HL-60 (cell line): ENCODE measurements at regions not wholly inside any gene's neighbourhood (a gene's known extent, or its start where the extent isn't known, plus 50 kb on each side); places are given as distances from the start of the nearest gene placed in this dataset.

Experiments used
- DNase-seq, 2 experiments: peaks; one replicate each; pipeline ENCODE4 v3.0.0-alpha.2; 2010 to 2020; ENCODE audit warnings: low read depth in 1 of 2, low spot score in 1 of 2
- H3K27ac ChIP-seq: fragments of 250-450 bp; sonication (Bioruptor Pico); replicated peaks from 2 replicates; pipeline ENCODE4 v1.5.1; 2020; ENCODE audit warnings: mild to moderate bottlenecking, moderate library complexity
- H3K27me3 ChIP-seq: fragments of 250-450 bp; sonication (Bioruptor Pico); 2 replicates; pipeline ENCODE4 v1.5.1; 2021; ENCODE audit warnings: mild to moderate bottlenecking, moderate library complexity; ENCODE audit not compliant: insufficient read depth, poor library complexity, severe bottlenecking
- H3K4me3 ChIP-seq: replicated peaks from 2 replicates; pipeline ENCODE4 v1.5.1; 2011; ENCODE audit warnings: mild to moderate bottlenecking, control low read depth, low read length; ENCODE audit not compliant: insufficient read depth
- CTCF ChIP-seq: IDR thresholded peaks from one replicate; pipeline ENCODE4 v1.5.1; 2011; ENCODE audit warnings: low read length, control low read depth, inconsistent platforms; ENCODE audit not compliant: insufficient read depth
- GABPA ChIP-seq: IDR thresholded peaks from 2 replicates; pipeline ENCODE4 v1.6.1; 2012; ENCODE audit warnings: low read depth
- POLR2AphosphoS5 ChIP-seq: IDR thresholded peaks from 2 replicates; pipeline ENCODE4 v1.6.1; 2012; ENCODE audit warnings: low read depth
- SPI1 ChIP-seq: IDR thresholded peaks from 2 replicates; pipeline ENCODE4 v1.6.1; 2012; ENCODE audit warnings: low read depth, mild to moderate bottlenecking, borderline replicate concordance
- TF ChIP-seq, protein P1 (sequence below): IDR thresholded peaks from 2 replicates; pipeline ENCODE4 v1.6.1; 2012; ENCODE audit warnings: low read depth; ENCODE audit not compliant: insufficient replicate concordance

- H3K27me3 ChIP-seq = peaks cover 3% of the 10 kb centered on the region
- TF ChIP-seq, protein P1, sequence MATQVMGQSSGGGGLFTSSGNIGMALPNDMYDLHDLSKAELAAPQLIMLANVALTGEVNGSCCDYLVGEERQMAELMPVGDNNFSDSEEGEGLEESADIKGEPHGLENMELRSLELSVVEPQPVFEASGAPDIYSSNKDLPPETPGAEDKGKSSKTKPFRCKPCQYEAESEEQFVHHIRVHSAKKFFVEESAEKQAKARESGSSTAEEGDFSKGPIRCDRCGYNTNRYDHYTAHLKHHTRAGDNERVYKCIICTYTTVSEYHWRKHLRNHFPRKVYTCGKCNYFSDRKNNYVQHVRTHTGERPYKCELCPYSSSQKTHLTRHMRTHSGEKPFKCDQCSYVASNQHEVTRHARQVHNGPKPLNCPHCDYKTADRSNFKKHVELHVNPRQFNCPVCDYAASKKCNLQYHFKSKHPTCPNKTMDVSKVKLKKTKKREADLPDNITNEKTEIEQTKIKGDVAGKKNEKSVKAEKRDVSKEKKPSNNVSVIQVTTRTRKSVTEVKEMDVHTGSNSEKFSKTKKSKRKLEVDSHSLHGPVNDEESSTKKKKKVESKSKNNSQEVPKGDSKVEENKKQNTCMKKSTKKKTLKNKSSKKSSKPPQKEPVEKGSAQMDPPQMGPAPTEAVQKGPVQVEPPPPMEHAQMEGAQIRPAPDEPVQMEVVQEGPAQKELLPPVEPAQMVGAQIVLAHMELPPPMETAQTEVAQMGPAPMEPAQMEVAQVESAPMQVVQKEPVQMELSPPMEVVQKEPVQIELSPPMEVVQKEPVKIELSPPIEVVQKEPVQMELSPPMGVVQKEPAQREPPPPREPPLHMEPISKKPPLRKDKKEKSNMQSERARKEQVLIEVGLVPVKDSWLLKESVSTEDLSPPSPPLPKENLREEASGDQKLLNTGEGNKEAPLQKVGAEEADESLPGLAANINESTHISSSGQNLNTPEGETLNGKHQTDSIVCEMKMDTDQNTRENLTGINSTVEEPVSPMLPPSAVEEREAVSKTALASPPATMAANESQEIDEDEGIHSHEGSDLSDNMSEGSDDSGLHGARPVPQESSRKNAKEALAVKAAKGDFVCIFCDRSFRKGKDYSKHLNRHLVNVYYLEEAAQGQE = no peak
- TF ChIP-seq GABPA (no peak), CTCF (no peak), SPI1 (no peak), POLR2AphosphoS5 (no peak)
- DNase-seq = no peak
- no peak overlapping the region for H3K27ac ChIP-seq
- H3K4me3 ChIP-seq = no peak overlapping the region
These were observed 126.0 kb upstream of the SDK2 start for GRCh38 chr17:73770115-73770848.

DNA sequence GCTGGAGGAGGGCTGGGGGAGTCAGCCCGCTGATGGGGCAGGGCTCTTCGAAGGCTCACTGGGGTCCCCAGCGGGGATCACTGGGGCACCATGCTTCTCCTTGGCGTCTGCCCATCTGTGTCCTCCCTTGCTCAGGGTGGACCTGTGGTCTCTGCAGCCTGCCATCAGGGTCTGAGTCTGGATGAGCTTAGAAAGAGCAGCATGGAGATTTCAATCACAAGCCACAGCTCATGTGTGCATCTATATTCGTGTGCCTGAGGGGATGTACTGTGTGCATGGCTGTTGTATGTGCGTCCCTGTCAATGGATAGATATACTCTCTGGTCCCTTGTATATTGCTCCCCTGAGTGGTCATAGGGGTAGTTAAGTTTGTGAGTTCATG lies 126.6 kb upstream of the SDK2 start:
- no peak overlapping the region for H3K27ac ChIP-seq
- TF ChIP-seq CTCF = no peak
- TF ChIP-seq, protein P1 = no peak
- no peak for TF ChIP-seq GABPA
- TF ChIP-seq POLR2AphosphoS5 = no peak
- TF ChIP-seq SPI1 = no peak

GRCh38 chr17:73772107-73772705 lies 128.0 kb upstream of the SDK2 start:
- DNase-seq = no peak
- Histone ChIP-seq H3K27me3 (no peaks in the 10 kb centered on the region), H3K4me3 (no peak overlapping the region), H3K27ac (no peak overlapping the region)
- no peak for TF ChIP-seq GABPA
- TF ChIP-seq, protein P1 = no peak
- no peak for TF ChIP-seq POLR2AphosphoS5
- TF ChIP-seq CTCF = no peak
- TF ChIP-seq SPI1 = no peak

More for the DNA sequence above, 126.6 kb upstream of the SDK2 start:
- DNase-seq = no peak
- Histone ChIP-seq H3K4me3 (no peak overlapping the region), H3K27me3 (peaks cover 3% of the 10 kb centered on the region)
